ENCODE measurements at regions not wholly inside any gene's neighbourhood (a gene's known extent, or its start where the extent isn't known, plus 50 kb on each side); places are given as distances from the start of the nearest gene placed in this dataset.

DNA sequence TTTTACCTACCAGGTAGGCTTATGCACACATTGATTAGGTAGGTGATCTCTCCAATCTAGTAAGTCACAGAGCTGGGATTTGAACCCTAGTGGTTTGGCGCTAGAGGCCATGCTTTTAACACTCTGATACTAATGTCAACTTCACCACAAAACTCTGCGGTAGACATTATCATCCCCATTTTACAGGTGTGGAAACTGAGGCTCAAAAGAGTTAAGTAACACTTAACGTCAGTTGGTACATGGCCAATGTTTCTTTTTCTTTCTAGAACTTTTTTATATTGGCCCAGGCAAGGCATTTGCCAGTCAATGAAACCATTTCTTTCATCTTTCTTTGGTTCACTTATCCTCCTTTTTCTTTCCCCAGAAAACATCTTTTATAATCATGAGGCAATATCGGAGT is 95.9 kb upstream of the KIF26B start:
- ChIA-PET CTCF (ENCODE audit: low intra/inter-chr PET ratio) (no interaction called here), POLR2A (no interaction called here)
- no TSS peak for BruUV-seq (replicated peaks)
- Histone ChIP-seq H3K4me1 (replicated peaks in 1 of 2; ENCODE audit: control insufficient read depth in 2 of 2, insufficient read depth in 2 of 2, low read length in 2 of 2) (no peaks in the 10 kb centered on the region; a peak in 2 of 5 replicates), H3K4me3 (no peak overlapping the region), H3K27me3 (ENCODE audit: control insufficient read depth in 2 of 2, insufficient read depth in 2 of 2, low read length in 2 of 2) (no peaks in the 10 kb centered on the region), H3K9ac (ENCODE audit: insufficient read depth in 1 of 2, low read depth in 2 of 2, low read length in 2 of 2) (no peak overlapping the region), H3K79me2 (ENCODE audit: control insufficient read depth, insufficient read depth, low read length) (no peaks in the 10 kb centered on the region), H3K36me3 (ENCODE audit: control insufficient read depth, insufficient read depth, low read length) (no peaks in the 10 kb centered on the region), H3K27ac (ENCODE audit: extremely low read depth, low read depth, low read length) (no peak overlapping the region), H3K4me2 (ENCODE audit: insufficient read depth, low read length) (no peak overlapping the region), H3K9me1 (ENCODE audit: control insufficient read depth, insufficient read depth, low read length) (no peaks in the 10 kb centered on the region), H3K9me3 (replicated peaks; ENCODE audit: control insufficient read depth, insufficient read depth, low read depth, low read length) (no peaks in the 10 kb centered on the region), H4K20me1 (replicated peaks; ENCODE audit: control insufficient read depth, insufficient read depth, low read length) (no peaks in the 10 kb centered on the region), H2AFZ (ENCODE audit: low read depth, low read length) (no peak overlapping the region)
- ATAC-seq (no peak), FAIRE-seq (no peak), DNase-seq (ENCODE audit: extremely low read depth in 1 of 4, low spot score in 3 of 4) (no peak)
- peak; percentile 76 for TF ChIP-seq RBM25 (IDR thresholded peaks at IDR 0.05; ENCODE audit: low read depth, low read length, severe bottlenecking)
- no peak for TF ChIP-seq ZNF324 (CRISPR knock-in tag; IDR thresholded peaks at IDR 0.05)
- intact Hi-C loops (cut with micrococcal nuclease) (no loop called here), in situ Hi-C loops (cut with MboI) (no loop called here)
- WGBS (ENCODE audit: insufficient coverage, low coverage, missing lambda C conversion rate): 85% methylated on average over 4 of the region's 4 CpGs

DNA sequence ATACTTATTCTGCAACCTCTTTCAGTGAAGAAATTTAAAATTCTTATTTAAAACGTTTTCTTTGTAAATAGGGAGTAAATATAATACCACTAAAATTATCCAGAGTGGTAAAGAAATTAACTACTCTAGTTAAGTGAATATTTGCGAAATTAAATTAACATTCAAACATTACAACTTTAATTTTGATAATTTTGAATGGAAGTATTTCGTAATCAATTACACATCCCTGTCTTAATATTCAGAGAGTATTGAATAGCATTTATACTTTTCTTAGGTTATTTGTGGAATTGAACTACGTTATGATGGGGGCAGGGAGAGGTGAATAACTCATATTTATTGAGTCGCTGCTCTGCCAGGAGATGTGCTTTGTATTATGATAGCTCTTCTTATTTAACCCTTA is 96.3 kb upstream of the KIF26B start:
- ChIA-PET POLR2A (no interaction called here), CTCF (ENCODE audit: low intra/inter-chr PET ratio) (no interaction called here)
- Histone ChIP-seq H3K27ac (ENCODE audit: extremely low read depth, low read depth, low read length) (no peak overlapping the region), H4K20me1 (replicated peaks; ENCODE audit: control insufficient read depth, insufficient read depth, low read length) (no peaks in the 10 kb centered on the region), H3K9me1 (ENCODE audit: control insufficient read depth, insufficient read depth, low read length) (no peaks in the 10 kb centered on the region), H3K4me1 (replicated peaks in 1 of 2; ENCODE audit: control insufficient read depth in 2 of 2, insufficient read depth in 2 of 2, low read length in 2 of 2) (no peaks in the 10 kb centered on the region; a peak in 2 of 5 replicates), H3K4me2 (ENCODE audit: insufficient read depth, low read length) (no peak overlapping the region), H3K9ac (ENCODE audit: insufficient read depth in 1 of 2, low read depth in 2 of 2, low read length in 2 of 2) (no peak overlapping the region), H3K9me3 (replicated peaks; ENCODE audit: control insufficient read depth, insufficient read depth, low read depth, low read length) (no peaks in the 10 kb centered on the region), H3K4me3 (no peak overlapping the region), H3K36me3 (ENCODE audit: control insufficient read depth, insufficient read depth, low read length) (no peaks in the 10 kb centered on the region), H3K27me3 (ENCODE audit: control insufficient read depth in 2 of 2, insufficient read depth in 2 of 2, low read length in 2 of 2) (no peaks in the 10 kb centered on the region), H3K79me2 (ENCODE audit: control insufficient read depth, insufficient read depth, low read length) (no peaks in the 10 kb centered on the region), H2AFZ (ENCODE audit: low read depth, low read length) (no peak overlapping the region)
- intact Hi-C loops (cut with micrococcal nuclease): no loop called here
- DNase-seq (ENCODE audit: extremely low read depth in 1 of 4, low spot score in 3 of 4) (no peak), ATAC-seq (no peak), FAIRE-seq (no peak)
- in situ Hi-C loops (cut with MboI): no loop called here
- TF ChIP-seq CEBPG (CRISPR knock-in tag; IDR thresholded peaks at IDR 0.05) (no peak), CEBPG (tag; conservative IDR thresholded peaks at IDR 0.05 in 1 of 2, IDR thresholded peaks at IDR 0.05 in 1 of 2) (peak; percentile 65 to 92), CEBPB (tag; IDR thresholded peaks at IDR 0.05) (peak; percentile 91), MEF2D (tag; conservative IDR thresholded peaks at IDR 0.05; ENCODE audit: low read depth) (no peak)
- BruUV-seq (replicated peaks): no TSS peak
- 66% methylated on average over 5 of the region's 5 CpGs for WGBS (ENCODE audit: insufficient coverage, low coverage, missing lambda C conversion rate)

Measured in K562 (cell line).